HCT116 (cell line): ENCODE measurements at regions not wholly inside any gene's neighbourhood (a gene's known extent, or its start where the extent isn't known, plus 50 kb on each side); places are given as distances from the start of the nearest gene placed in this dataset.
A peak's percentile ranks its signal among the peaks of the same experiment; 100 is the strongest.

Experiments used
- ATAC-seq: fragments of 200-7000 bp; cut with Tn5 transposase; 2 replicates; pipeline ENCODE4 v1.9.1; 2020; ENCODE audit warnings: mild to moderate bottlenecking, moderate library complexity
- BruUV-seq: library from RNA; stranded (reverse); fragments of 400-500 nt; replicated peaks from 2 replicates; lab custom pipeline; 2021; lab: Mats Ljungman, UMichigan
- CTCF ChIA-PET: fragments of 300-600 bp; sonication (Branson Sonifier 250); formaldehyde crosslinking; loops from one replicate; lab custom pipeline; 2021; ENCODE audit warnings: antibody characterized with exemption; lab: Charles Lee
- POLR2A ChIA-PET: fragments of 300-600, 350-600 bp; sonication (Branson Sonifier 250); formaldehyde crosslinking; loops from one replicate; lab custom pipeline; 2021; ENCODE audit warnings: antibody characterized with exemption; lab: Charles Lee
- RAD21 ChIA-PET, 2 experiments: fragments of 300-600 bp; sonication (Branson Sonifier 250); formaldehyde crosslinking; loops; one replicate each; lab custom pipeline; 2023; ENCODE audit warnings: low total read pairs in 2 of 2; ENCODE audit not compliant: uncharacterized antibody in 2 of 2, unreplicated experiment in 2 of 2, low non-redundant PET in 1 of 2; lab: Charles Lee
- DNase-seq: peaks from one replicate; pipeline ENCODE4 v3.0.0-alpha.2; 2010; ENCODE audit warnings: low read depth, low spot score
- H2AFZ ChIP-seq: fragments of 200-600 bp; shearing (Covaris generic), sonication (generic); 2 replicates; pipeline ENCODE4 v1.6.1; 2017; ENCODE audit warnings: low read depth, mixed run types, mixed read lengths, antibody characterized with exemption, low read length; ENCODE audit not compliant: poor library complexity, severe bottlenecking
- H3K27ac ChIP-seq: 2 replicates; pipeline ENCODE4 v1.5.1; 2012; ENCODE audit warnings: low read depth, low read length
- H3K27me3 ChIP-seq: fragments of 200-600 bp; sonication (generic); 2 replicates; pipeline ENCODE4 v1.6.1; 2016; ENCODE audit warnings: mixed run types, low read length, mixed read lengths; ENCODE audit not compliant: insufficient read depth
- H3K36me3 ChIP-seq, 2 experiments: fragments of 200-500 bp in 1 of 2; fragments of 200-600 bp in 1 of 2; sonication (Bioruptor generic) in 1 of 2; sonication (generic) in 1 of 2; 2 replicates each; pipeline versions ENCODE4 v1.5.1 to v1.6.1; 2014 to 2016; ENCODE audit warnings: low read length in 2 of 2, inconsistent platforms in 1 of 2, mixed read lengths in 1 of 2, mixed run types in 1 of 2; ENCODE audit not compliant: insufficient read depth in 2 of 2, control insufficient read depth in 1 of 2
- H3K4me1 ChIP-seq, 2 experiments: fragments of 200-600 bp in 1 of 2; sonication (generic) in 1 of 2; 2 replicates each; pipeline versions ENCODE4 v1.5.1 to v1.6.1; 2012 to 2017; ENCODE audit warnings: low read length in 2 of 2, inconsistent platforms in 1 of 2, mild to moderate bottlenecking in 1 of 2, mixed read lengths in 1 of 2, mixed run types in 1 of 2, moderate library complexity in 1 of 2; ENCODE audit not compliant: insufficient read depth in 2 of 2, control insufficient read depth in 1 of 2
- H3K4me2 ChIP-seq: fragments of 200-600 bp; sonication (generic); 2 replicates; pipeline ENCODE4 v1.6.1; 2017; ENCODE audit warnings: mixed run types, low read length, mixed read lengths
- H3K4me3 ChIP-seq, 2 experiments: fragments of 200-600 bp in 1 of 2; sonication (generic) in 1 of 2; replicated peaks in 1 of 2; 2 replicates each; pipeline ENCODE4 v1.5.1; 2011 to 2016; ENCODE audit warnings: low read length in 2 of 2, control low read depth in 1 of 2, low read depth in 1 of 2, mild to moderate bottlenecking in 1 of 2, mixed read lengths in 1 of 2, mixed run types in 1 of 2
- H3K79me2 ChIP-seq: fragments of 200-600 bp; sonication (generic); 2 replicates; pipeline ENCODE4 v1.6.1; 2017; ENCODE audit warnings: mild to moderate bottlenecking, mixed run types, low read length, moderate library complexity, mixed read lengths; ENCODE audit not compliant: insufficient read depth
- H3K9ac ChIP-seq: fragments of 200-600 bp; sonication (generic); 2 replicates; pipeline ENCODE4 v1.6.1; 2016; ENCODE audit warnings: low read length, mixed read lengths
- H3K9me2 ChIP-seq: fragments of 200-600 bp; sonication (generic), shearing (Covaris generic); 2 replicates; pipeline ENCODE4 v1.6.1; 2017; ENCODE audit warnings: mixed run types, mild to moderate bottlenecking, moderate library complexity; ENCODE audit not compliant: insufficient read depth
- H3K9me3 ChIP-seq, 2 experiments: fragments of 200-500 bp in 1 of 2; fragments of 200-600 bp in 1 of 2; sonication (Bioruptor generic) in 1 of 2; sonication (generic) in 1 of 2; 2 replicates each; pipeline ENCODE4 v1.6.1; 2014 to 2017; ENCODE audit warnings: low read length in 2 of 2, mixed read lengths in 2 of 2, inconsistent platforms in 1 of 2, low read depth in 1 of 2, mild to moderate bottlenecking in 1 of 2, mixed run types in 1 of 2, moderate library complexity in 1 of 2; ENCODE audit not compliant: control insufficient read depth in 1 of 2, insufficient read depth in 1 of 2
- H4K20me1 ChIP-seq: fragments of 200-600 bp; sonication (generic), shearing (Covaris generic); 2 replicates; pipeline ENCODE4 v1.6.1; 2017; ENCODE audit warnings: mixed run types, mild to moderate bottlenecking, moderate library complexity; ENCODE audit not compliant: insufficient read depth
- ATF3 ChIP-seq: IDR thresholded peaks from 2 replicates; pipeline ENCODE4 v1.6.1; 2012
- CEBPB ChIP-seq: IDR thresholded peaks from 2 replicates; pipeline ENCODE4 v1.6.1; 2012; ENCODE audit warnings: low read depth
- EGR1 ChIP-seq: IDR thresholded peaks from 2 replicates; pipeline ENCODE4 v1.6.1; 2012; ENCODE audit warnings: low read depth
- EZH2 ChIP-seq: fragments of 200-600 bp; sonication (generic); IDR thresholded peaks from 2 replicates; pipeline ENCODE4 v1.6.1; 2017; ENCODE audit warnings: antibody characterized with exemption, mixed run types
- FOSL1 ChIP-seq: IDR thresholded peaks from 2 replicates; pipeline ENCODE4 v1.6.1; 2012; ENCODE audit warnings: low read depth
- JUND ChIP-seq: IDR thresholded peaks from 2 replicates; pipeline ENCODE4 v1.6.1; 2012
- REST ChIP-seq: IDR thresholded peaks from 2 replicates; pipeline ENCODE4 v1.6.1; 2012; ENCODE audit warnings: low read depth
- ZBTB33 ChIP-seq: IDR thresholded peaks from 2 replicates; pipeline ENCODE4 v1.6.1; 2011; ENCODE audit warnings: mild to moderate bottlenecking, low read length, moderate library complexity; ENCODE audit not compliant: insufficient replicate concordance; ENCODE audit errors: extremely low read depth
- intact Hi-C: fragments of 100-400 bp; cut with micrococcal nuclease; formaldehyde crosslinking; loops from 2 replicates; pipeline ENCODE4 v1.10.0; 2022

- no peak for TF ChIP-seq ZBTB33
- TF ChIP-seq, all 23 proteins: peak for 11
These were observed 54.6 kb upstream of the DEPDC1 start (continued) for GRCh38 chr1:68551459-68551858.

- H3K4me2 ChIP-seq = peak overlapping the region; percentile 51
- ChIA-PET POLR2A (interaction anchor here (0.7 kb wide), 1 partner anchor 11 kb away, joined by 3 read pairs; no protein-coding TSS in a partner anchor), CTCF (no interaction called here), RAD21 (no interaction called here)
- no peaks in the 10 kb centered on the region for H3K79me2 ChIP-seq
- H3K4me3 ChIP-seq = no peak overlapping the region; a peak in 1 of 4 replicates
- no peak overlapping the region for H3K27ac ChIP-seq
- 0 out of 4 replicates have a peak, but pooled peaks cover 0 to 2% of the 10 kb centered on the region in 2 experiments for H3K36me3 ChIP-seq
- peak overlapping the region; percentile 92 for H2AFZ ChIP-seq
- no TSS peak for BruUV-seq
- TF ChIP-seq JUND = peak; percentile 45; the same call in 1 of the 2 replicates
- no peak for TF ChIP-seq EGR1
- TF ChIP-seq FOSL1 = peak; percentile 58
- intact Hi-C loops = no loop called here
- no peaks in the 10 kb centered on the region for H3K27me3 ChIP-seq
- H3K9me2 ChIP-seq = no peaks in the 10 kb centered on the region
- H3K9me3 ChIP-seq = peaks cover 0 to under 1% of the 10 kb centered on the region in 2 experiments; a peak in 1 of 4 replicates
- no peak overlapping the region for H3K9ac ChIP-seq
- DNase-seq (no peak), ATAC-seq (peak; percentile 64)
- peaks cover 9 to 18% of the 10 kb centered on the region in 2 experiments; a peak in 3 of 4 replicates for H3K4me1 ChIP-seq
- no peaks in the 10 kb centered on the region for H4K20me1 ChIP-seq
These were observed 61.6 kb upstream of the DEPDC1 start for GRCh38 chr1:68558321-68559026.

GRCh38 chr1:68565923-68566322, 69.0 kb upstream of the DEPDC1 start:
- no peaks in the 10 kb centered on the region for H3K9me3 ChIP-seq
- TF ChIP-seq REST = no peak
- TF ChIP-seq CEBPB = no peak
- no peak for TF ChIP-seq JUND
- no peak for TF ChIP-seq ZBTB33
- TF ChIP-seq ATF3 = no peak
- no peak for TF ChIP-seq EZH2
- no TSS peak for BruUV-seq
- no peak for DNase-seq
- H3K4me1 ChIP-seq = no peaks in the 10 kb centered on the region
- no peak overlapping the region for H3K9ac ChIP-seq
- ChIA-PET RAD21 (no interaction called here), CTCF (no interaction called here), POLR2A (no interaction called here)
- intact Hi-C loops = no loop called here
- H3K27me3 ChIP-seq = no peaks in the 10 kb centered on the region
- peak overlapping the region; percentile 41 for H2AFZ ChIP-seq
- no peak overlapping the region for H3K4me3 ChIP-seq
- H4K20me1 ChIP-seq = no peaks in the 10 kb centered on the region
- no peak for ATAC-seq
- H3K27ac ChIP-seq = no peak overlapping the region
- no peak overlapping the region for H3K4me2 ChIP-seq
- H3K36me3 ChIP-seq = no peaks in the 10 kb centered on the region
- H3K79me2 ChIP-seq = no peaks in the 10 kb centered on the region
- H3K9me2 ChIP-seq = no peaks in the 10 kb centered on the region; the same call in 1 of the 2 replicates
